ENCODE measurements at regions not wholly inside any gene's neighbourhood (a gene's known extent, or its start where the extent isn't known, plus 50 kb on each side); places are given as distances from the start of the nearest gene placed in this dataset.

GRCh38 chr10:106520698-106521097 is 643.8 kb downstream of the SORCS1 start:
- DNase-seq (no peak), ATAC-seq (no peak), FAIRE-seq (no peak)
- no peaks in the 10 kb centered on the region for H3K9me3 ChIP-seq
- no peaks in the 10 kb centered on the region for H3K27me3 ChIP-seq
- H3K4me1 ChIP-seq: no peaks in the 10 kb centered on the region
- no peak overlapping the region for H3K4me3 ChIP-seq
- WGBS, 2 donors: 63 to 73% methylated on average over 4 of the region's 4 CpGs
- no peak overlapping the region for H3K27ac ChIP-seq
- TF ChIP-seq CTCF (IDR thresholded peaks at IDR 0.05): no peak
- H3K36me3 ChIP-seq: no peaks in the 10 kb centered on the region
- intact Hi-C loops (cut with DNase I): no loop called here

- no peaks in the 10 kb centered on the region for H3K4me1 ChIP-seq
- 56 to 67% methylated on average over 2 of the region's 2 CpGs for WGBS, 2 donors
- intact Hi-C loops (cut with DNase I): no loop called here
These were observed 645.0 kb downstream of the SORCS1 start for GRCh38 chr10:106519376-106520030.

GRCh38 chr10:106515206-106515790 is 649.2 kb downstream of the SORCS1 start:
- ATAC-seq (no peak), DNase-seq (no peak), FAIRE-seq (no peak)
- H3K27ac ChIP-seq: no peak overlapping the region
- no peaks in the 10 kb centered on the region for H3K4me1 ChIP-seq
- TF ChIP-seq CTCF (IDR thresholded peaks at IDR 0.05): no peak
- intact Hi-C loops (cut with DNase I): no loop called here
- no peaks in the 10 kb centered on the region for H3K9me3 ChIP-seq
- no peaks in the 10 kb centered on the region for H3K27me3 ChIP-seq
- 55 to 71% methylated on average over 6 of the region's 6 CpGs for WGBS, 2 donors
- H3K4me3 ChIP-seq: no peak overlapping the region
- no peaks in the 10 kb centered on the region for H3K36me3 ChIP-seq

More at GRCh38 chr10:106519376-106520030, 645.0 kb downstream of the SORCS1 start:
- H3K9me3 ChIP-seq: no peaks in the 10 kb centered on the region
- H3K27ac ChIP-seq: no peak overlapping the region
- no peak overlapping the region for H3K4me3 ChIP-seq
- DNase-seq: no peak
- TF ChIP-seq CTCF (IDR thresholded peaks at IDR 0.05): no peak
- no peak for FAIRE-seq
- no peaks in the 10 kb centered on the region for H3K36me3 ChIP-seq
- H3K27me3 ChIP-seq: no peaks in the 10 kb centered on the region
- no peak for ATAC-seq

- Histone ChIP-seq H3K4me3 (no peak overlapping the region), H3K27ac (peak overlapping the region in 2 of 4 donors; percentile 23 to 32), H3K4me1 (no peaks in the 10 kb centered on the region), H3K9me3 (no peaks in the 10 kb centered on the region), H3K36me3 (no peaks in the 10 kb centered on the region), H3K27me3 (no peaks in the 10 kb centered on the region)
- ATAC-seq (peak; percentile 61 to 91 (median 86)), DNase-seq (no peak), FAIRE-seq (no peak)
- WGBS, 2 donors: 5 to 8% methylated on average over 4 of the region's 4 CpGs
- intact Hi-C loops (cut with DNase I): no loop called here
- TF ChIP-seq CTCF (IDR thresholded peaks at IDR 0.05): no peak
These were observed 651.1 kb downstream of the SORCS1 start for GRCh38 chr10:106513352-106513771.

- DNase-seq (no peak), FAIRE-seq (no peak), ATAC-seq (no peak)
- Histone ChIP-seq H3K27me3 (no peaks in the 10 kb centered on the region), H3K4me3 (no peak overlapping the region), H3K27ac (no peak overlapping the region), H3K36me3 (no peaks in the 10 kb centered on the region), H3K4me1 (no peaks in the 10 kb centered on the region), H3K9me3 (no peaks in the 10 kb centered on the region)
- intact Hi-C loops (cut with DNase I): no loop called here
- no peak for TF ChIP-seq CTCF (IDR thresholded peaks at IDR 0.05)
- 67 to 75% methylated on average over 3 of the region's 3 CpGs for WGBS, 2 donors
These were observed 652.6 kb downstream of the SORCS1 start for GRCh38 chr10:106511917-106512316.
